ENCODE measurements at regions not wholly inside any gene's neighbourhood (a gene's known extent, or its start where the extent isn't known, plus 50 kb on each side); places are given as distances from the start of the nearest gene placed in this dataset.

DNA sequence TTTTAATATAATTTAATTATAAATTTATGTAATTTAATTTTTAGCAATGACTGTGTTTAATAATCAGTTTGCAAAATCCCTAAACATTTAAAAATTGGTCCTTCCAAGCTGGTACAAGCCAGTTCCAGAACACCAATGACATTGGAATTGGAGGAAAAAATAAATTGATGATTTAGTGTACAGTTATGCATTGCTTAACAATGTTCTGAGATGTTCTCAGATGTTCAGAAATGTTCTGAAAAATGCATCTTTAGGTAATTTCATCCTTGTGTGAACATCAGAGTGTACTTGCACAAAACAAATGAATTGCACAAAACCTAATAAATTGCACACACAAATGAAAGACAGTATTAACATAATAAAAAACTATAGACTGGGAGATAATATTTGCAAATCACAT is 95.2 kb downstream of the TRIB2 start:
- no peak for DNase-seq (ENCODE audit: low spot score)
- 0 out of 2 replicates have a peak, but pooled peaks cover 1% of the 10 kb centered on the region for H3K9me3 Mint-ChIP-seq
- peaks cover 7% of the 10 kb centered on the region; the same call in 1 of the 2 replicates for H3K4me1 Mint-ChIP-seq
- TF ChIP-seq TEAD4 (CRISPR knock-in tag; IDR thresholded peaks at IDR 0.05) (no peak), ZNF416 (CRISPR knock-in tag; IDR thresholded peaks at IDR 0.05) (no peak), SOX15 (CRISPR knock-in tag; IDR thresholded peaks at IDR 0.05) (no peak), ZNF121 (CRISPR knock-in tag; IDR thresholded peaks at IDR 0.05) (no peak), ZNF317 (CRISPR knock-in tag; IDR thresholded peaks at IDR 0.05; ENCODE audit: borderline replicate concordance, low read depth) (no peak), HMGA2 (CRISPR knock-in tag; IDR thresholded peaks at IDR 0.05) (no peak), NR1H2 (CRISPR knock-in tag; IDR thresholded peaks at IDR 0.05) (no peak), ZNF138 (CRISPR knock-in tag; conservative IDR thresholded peaks at IDR 0.05) (no peak), ZNF396 (CRISPR knock-in tag; IDR thresholded peaks at IDR 0.05; ENCODE audit: borderline replicate concordance) (no peak), SMAD3 (CRISPR knock-in tag; IDR thresholded peaks at IDR 0.05; ENCODE audit: borderline replicate concordance) (no peak), NFE2L1 (CRISPR knock-in tag; IDR thresholded peaks at IDR 0.05) (no peak)
- TF ChIP-seq, protein P1, sequence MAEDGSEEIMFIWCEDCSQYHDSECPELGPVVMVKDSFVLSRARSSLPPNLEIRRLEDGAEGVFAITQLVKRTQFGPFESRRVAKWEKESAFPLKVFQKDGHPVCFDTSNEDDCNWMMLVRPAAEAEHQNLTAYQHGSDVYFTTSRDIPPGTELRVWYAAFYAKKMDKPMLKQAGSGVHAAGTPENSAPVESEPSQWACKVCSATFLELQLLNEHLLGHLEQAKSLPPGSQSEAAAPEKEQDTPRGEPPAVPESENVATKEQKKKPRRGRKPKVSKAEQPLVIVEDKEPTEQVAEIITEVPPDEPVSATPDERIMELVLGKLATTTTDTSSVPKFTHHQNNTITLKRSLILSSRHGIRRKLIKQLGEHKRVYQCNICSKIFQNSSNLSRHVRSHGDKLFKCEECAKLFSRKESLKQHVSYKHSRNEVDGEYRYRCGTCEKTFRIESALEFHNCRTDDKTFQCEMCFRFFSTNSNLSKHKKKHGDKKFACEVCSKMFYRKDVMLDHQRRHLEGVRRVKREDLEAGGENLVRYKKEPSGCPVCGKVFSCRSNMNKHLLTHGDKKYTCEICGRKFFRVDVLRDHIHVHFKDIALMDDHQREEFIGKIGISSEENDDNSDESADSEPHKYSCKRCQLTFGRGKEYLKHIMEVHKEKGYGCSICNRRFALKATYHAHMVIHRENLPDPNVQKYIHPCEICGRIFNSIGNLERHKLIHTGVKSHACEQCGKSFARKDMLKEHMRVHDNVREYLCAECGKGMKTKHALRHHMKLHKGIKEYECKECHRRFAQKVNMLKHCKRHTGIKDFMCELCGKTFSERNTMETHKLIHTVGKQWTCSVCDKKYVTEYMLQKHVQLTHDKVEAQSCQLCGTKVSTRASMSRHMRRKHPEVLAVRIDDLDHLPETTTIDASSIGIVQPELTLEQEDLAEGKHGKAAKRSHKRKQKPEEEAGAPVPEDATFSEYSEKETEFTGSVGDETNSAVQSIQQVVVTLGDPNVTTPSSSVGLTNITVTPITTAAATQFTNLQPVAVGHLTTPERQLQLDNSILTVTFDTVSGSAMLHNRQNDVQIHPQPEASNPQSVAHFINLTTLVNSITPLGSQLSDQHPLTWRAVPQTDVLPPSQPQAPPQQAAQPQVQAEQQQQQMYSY (CRISPR knock-in tag; IDR thresholded peaks at IDR 0.05), result no peak
- TF ChIP-seq, protein P2, sequence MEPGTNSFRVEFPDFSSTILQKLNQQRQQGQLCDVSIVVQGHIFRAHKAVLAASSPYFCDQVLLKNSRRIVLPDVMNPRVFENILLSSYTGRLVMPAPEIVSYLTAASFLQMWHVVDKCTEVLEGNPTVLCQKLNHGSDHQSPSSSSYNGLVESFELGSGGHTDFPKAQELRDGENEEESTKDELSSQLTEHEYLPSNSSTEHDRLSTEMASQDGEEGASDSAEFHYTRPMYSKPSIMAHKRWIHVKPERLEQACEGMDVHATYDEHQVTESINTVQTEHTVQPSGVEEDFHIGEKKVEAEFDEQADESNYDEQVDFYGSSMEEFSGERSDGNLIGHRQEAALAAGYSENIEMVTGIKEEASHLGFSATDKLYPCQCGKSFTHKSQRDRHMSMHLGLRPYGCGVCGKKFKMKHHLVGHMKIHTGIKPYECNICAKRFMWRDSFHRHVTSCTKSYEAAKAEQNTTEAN (CRISPR knock-in tag; IDR thresholded peaks at IDR 0.05), result no peak
- TF ChIP-seq, protein P3, sequence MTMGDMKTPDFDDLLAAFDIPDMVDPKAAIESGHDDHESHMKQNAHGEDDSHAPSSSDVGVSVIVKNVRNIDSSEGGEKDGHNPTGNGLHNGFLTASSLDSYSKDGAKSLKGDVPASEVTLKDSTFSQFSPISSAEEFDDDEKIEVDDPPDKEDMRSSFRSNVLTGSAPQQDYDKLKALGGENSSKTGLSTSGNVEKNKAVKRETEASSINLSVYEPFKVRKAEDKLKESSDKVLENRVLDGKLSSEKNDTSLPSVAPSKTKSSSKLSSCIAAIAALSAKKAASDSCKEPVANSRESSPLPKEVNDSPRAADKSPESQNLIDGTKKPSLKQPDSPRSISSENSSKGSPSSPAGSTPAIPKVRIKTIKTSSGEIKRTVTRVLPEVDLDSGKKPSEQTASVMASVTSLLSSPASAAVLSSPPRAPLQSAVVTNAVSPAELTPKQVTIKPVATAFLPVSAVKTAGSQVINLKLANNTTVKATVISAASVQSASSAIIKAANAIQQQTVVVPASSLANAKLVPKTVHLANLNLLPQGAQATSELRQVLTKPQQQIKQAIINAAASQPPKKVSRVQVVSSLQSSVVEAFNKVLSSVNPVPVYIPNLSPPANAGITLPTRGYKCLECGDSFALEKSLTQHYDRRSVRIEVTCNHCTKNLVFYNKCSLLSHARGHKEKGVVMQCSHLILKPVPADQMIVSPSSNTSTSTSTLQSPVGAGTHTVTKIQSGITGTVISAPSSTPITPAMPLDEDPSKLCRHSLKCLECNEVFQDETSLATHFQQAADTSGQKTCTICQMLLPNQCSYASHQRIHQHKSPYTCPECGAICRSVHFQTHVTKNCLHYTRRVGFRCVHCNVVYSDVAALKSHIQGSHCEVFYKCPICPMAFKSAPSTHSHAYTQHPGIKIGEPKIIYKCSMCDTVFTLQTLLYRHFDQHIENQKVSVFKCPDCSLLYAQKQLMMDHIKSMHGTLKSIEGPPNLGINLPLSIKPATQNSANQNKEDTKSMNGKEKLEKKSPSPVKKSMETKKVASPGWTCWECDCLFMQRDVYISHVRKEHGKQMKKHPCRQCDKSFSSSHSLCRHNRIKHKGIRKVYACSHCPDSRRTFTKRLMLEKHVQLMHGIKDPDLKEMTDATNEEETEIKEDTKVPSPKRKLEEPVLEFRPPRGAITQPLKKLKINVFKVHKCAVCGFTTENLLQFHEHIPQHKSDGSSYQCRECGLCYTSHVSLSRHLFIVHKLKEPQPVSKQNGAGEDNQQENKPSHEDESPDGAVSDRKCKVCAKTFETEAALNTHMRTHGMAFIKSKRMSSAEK (CRISPR knock-in tag; IDR thresholded peaks at IDR 0.05; ENCODE audit: borderline replicate concordance), result no peak
- TF ChIP-seq, protein P4, sequence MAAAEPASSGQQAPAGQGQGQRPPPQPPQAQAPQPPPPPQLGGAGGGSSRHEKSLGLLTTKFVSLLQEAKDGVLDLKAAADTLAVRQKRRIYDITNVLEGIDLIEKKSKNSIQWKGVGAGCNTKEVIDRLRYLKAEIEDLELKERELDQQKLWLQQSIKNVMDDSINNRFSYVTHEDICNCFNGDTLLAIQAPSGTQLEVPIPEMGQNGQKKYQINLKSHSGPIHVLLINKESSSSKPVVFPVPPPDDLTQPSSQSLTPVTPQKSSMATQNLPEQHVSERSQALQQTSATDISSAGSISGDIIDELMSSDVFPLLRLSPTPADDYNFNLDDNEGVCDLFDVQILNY (CRISPR knock-in tag; IDR thresholded peaks at IDR 0.05), result no peak
- TF ChIP-seq, protein P5, sequence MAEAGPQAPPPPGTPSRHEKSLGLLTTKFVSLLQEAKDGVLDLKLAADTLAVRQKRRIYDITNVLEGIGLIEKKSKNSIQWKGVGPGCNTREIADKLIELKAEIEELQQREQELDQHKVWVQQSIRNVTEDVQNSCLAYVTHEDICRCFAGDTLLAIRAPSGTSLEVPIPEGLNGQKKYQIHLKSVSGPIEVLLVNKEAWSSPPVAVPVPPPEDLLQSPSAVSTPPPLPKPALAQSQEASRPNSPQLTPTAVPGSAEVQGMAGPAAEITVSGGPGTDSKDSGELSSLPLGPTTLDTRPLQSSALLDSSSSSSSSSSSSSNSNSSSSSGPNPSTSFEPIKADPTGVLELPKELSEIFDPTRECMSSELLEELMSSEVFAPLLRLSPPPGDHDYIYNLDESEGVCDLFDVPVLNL (CRISPR knock-in tag; IDR thresholded peaks at IDR 0.05; ENCODE audit: borderline replicate concordance, low read depth), result no peak
- no peaks in the 10 kb centered on the region for H3K27me3 Mint-ChIP-seq (ENCODE audit: low read depth)
- ChIA-PET CTCF (no interaction called here), POLR2A (no interaction called here)
- ATAC-seq, result no peak
- no peaks in the 10 kb centered on the region for H3K36me3 Mint-ChIP-seq
- H3K4me3 Mint-ChIP-seq, result no peak overlapping the region
- no peak overlapping the region for H3K27ac Mint-ChIP-seq

Data from WTC11 (cell line).